H1 (cell line): ENCODE measurements at regions not wholly inside any gene's neighbourhood (a gene's known extent, or its start where the extent isn't known, plus 50 kb on each side); places are given as distances from the start of the nearest gene placed in this dataset.

Experiments
- BCL11A ChIP-seq, 2 experiments: IDR thresholded peaks; one replicate each; pipeline ENCODE4 v1.6.1; 2011; ENCODE audit warnings: low read depth in 2 of 2, low read length in 2 of 2, mild to moderate bottlenecking in 2 of 2
- BRCA1 ChIP-seq: IDR thresholded peaks from 2 replicates; pipeline ENCODE4 v1.6.1; 2012; ENCODE audit warnings: low read depth, low read length, improper control_type of control experiment
- CTBP2 ChIP-seq: IDR thresholded peaks from 2 replicates; pipeline ENCODE4 v1.7.0; 2011; ENCODE audit warnings: borderline replicate concordance, mild to moderate bottlenecking, moderate library complexity, mixed read lengths, low read length; ENCODE audit not compliant: insufficient read depth, insufficient read length
- KDM4A ChIP-seq: IDR thresholded peaks from one replicate; pipeline ENCODE4 v1.7.1; 2012; ENCODE audit warnings: low read depth, mild to moderate bottlenecking, moderate library complexity, low read length, inconsistent platforms; ENCODE audit not compliant: severe bottlenecking
- POU5F1 ChIP-seq: IDR thresholded peaks from 2 replicates; pipeline ENCODE4 v1.6.1; 2011; ENCODE audit warnings: low read depth, mild to moderate bottlenecking, low read length, moderate library complexity
- SRF ChIP-seq: IDR thresholded peaks from 2 replicates; pipeline ENCODE4 v1.6.1; 2011; ENCODE audit warnings: mild to moderate bottlenecking, low read depth, low read length, moderate library complexity

GRCh38 chr4:141890279-141890678, 253.9 kb downstream of the IL15 start (continued):
- TF ChIP-seq BCL11A (IDR thresholded peaks at IDR 0.05; ENCODE audit: low read depth in 2 of 2, low read length in 2 of 2) (no peak), KDM4A (no peak), SRF (no peak), POU5F1 (no peak), BRCA1 (no peak), CTBP2 (no peak)
